ENCODE measurements at regions not wholly inside any gene's neighbourhood (a gene's known extent, or its start where the extent isn't known, plus 50 kb on each side); places are given as distances from the start of the nearest gene placed in this dataset.

GRCh38 chr18:2183432-2183831 lies 387.9 kb downstream of the METTL4 start:
- TF ChIP-seq, protein P1, sequence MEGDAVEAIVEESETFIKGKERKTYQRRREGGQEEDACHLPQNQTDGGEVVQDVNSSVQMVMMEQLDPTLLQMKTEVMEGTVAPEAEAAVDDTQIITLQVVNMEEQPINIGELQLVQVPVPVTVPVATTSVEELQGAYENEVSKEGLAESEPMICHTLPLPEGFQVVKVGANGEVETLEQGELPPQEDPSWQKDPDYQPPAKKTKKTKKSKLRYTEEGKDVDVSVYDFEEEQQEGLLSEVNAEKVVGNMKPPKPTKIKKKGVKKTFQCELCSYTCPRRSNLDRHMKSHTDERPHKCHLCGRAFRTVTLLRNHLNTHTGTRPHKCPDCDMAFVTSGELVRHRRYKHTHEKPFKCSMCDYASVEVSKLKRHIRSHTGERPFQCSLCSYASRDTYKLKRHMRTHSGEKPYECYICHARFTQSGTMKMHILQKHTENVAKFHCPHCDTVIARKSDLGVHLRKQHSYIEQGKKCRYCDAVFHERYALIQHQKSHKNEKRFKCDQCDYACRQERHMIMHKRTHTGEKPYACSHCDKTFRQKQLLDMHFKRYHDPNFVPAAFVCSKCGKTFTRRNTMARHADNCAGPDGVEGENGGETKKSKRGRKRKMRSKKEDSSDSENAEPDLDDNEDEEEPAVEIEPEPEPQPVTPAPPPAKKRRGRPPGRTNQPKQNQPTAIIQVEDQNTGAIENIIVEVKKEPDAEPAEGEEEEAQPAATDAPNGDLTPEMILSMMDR (IDR thresholded peaks at IDR 0.05; ENCODE audit: low read length): no peak
- no peak for TF ChIP-seq EZH2 (optimal IDR thresholded peaks at IDR 0.05; ENCODE audit: low read depth, low read length)
- TF ChIP-seq EZH2phosphoT487 (IDR thresholded peaks at IDR 0.05; ENCODE audit: low read length): no peak
